Fibroblast of mammary gland (primary cell): ENCODE measurements at regions not wholly inside any gene's neighbourhood (a gene's known extent, or its start where the extent isn't known, plus 50 kb on each side); places are given as distances from the start of the nearest gene placed in this dataset.
"Not testable (repeated sequence)": the region's sequence is repeated elsewhere in the genome, so short reads cannot be mapped to it uniquely, and the experiment has no call there.

Source experiments
- DNase-seq: peaks from one replicate; pipeline ENCODE4 v3.0.0-alpha.2; 2010; ENCODE audit warnings: low read depth
- H3K4me3 ChIP-seq: 2 replicates; pipeline ENCODE4 v1.5.1; 2011; ENCODE audit warnings: low read depth, mild to moderate bottlenecking, low read length, moderate library complexity; ENCODE audit not compliant: control insufficient read depth
- CTCF ChIP-seq: conservative IDR thresholded peaks from 2 replicates; pipeline ENCODE4 v1.5.1; 2011; ENCODE audit warnings: low read depth, low read length, inconsistent platforms; ENCODE audit not compliant: control insufficient read depth, insufficient read depth

- no peak for TF ChIP-seq CTCF
- H3K4me3 ChIP-seq, result no peak overlapping the region
- DNase-seq, result no peak
Observed at GRCh38 chr19:20397292-20397691, 168.3 kb downstream of the ZNF737 start.

GRCh38 chr19:20388706-20389225 lies 176.8 kb downstream of the ZNF737 start:
- H3K4me3 ChIP-seq, result no peak overlapping the region

DNA sequence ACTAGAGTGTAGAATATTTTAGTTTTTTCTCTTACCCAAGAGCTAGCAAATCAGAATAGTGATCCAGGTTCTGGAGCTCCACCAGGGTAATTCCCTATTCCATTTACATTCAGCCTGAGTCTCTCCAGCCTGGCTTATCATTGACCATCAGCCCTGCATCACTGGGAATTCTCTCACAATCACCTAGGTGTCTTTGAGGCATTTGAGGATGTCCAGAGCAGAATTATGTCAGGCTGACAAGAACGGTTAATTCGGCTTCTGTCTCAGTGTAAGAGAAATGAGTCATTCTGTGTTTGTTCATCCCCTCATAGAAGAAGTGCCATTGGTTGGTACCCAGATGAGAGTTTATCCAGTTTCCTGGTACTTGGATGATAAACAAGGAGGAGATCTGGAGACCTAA lies 180.5 kb downstream of the ZNF737 start:
- no peak for TF ChIP-seq CTCF
- H3K4me3 ChIP-seq, result no peak overlapping the region
- no peak for DNase-seq

More at GRCh38 chr19:20388706-20389225, 176.8 kb downstream of the ZNF737 start:
- TF ChIP-seq CTCF, result no peak
- no peak for DNase-seq

GRCh38 chr19:20371911-20372310 lies 193.7 kb downstream of the ZNF737 start:
- DNase-seq, result no peak
- no peak for TF ChIP-seq CTCF
- H3K4me3 ChIP-seq, result no peak overlapping the region

DNA sequence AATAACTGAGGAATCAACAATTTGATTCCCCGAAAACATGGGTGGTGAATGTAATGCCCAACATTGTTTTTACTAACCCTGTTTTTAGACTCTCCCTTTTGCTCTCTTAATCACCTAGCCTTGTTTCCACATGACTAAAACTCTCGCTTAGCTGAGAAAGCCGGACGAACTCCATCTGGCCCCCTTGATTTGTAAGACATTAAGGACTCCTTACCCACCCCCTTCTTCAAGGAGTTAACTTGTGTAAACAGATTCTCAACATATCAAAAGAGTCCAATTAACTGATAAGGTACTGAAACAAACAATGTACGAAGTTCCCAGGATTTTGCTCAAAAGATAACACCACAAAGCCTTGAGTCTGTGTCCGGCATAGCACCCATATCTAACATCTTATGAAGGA lies 194.3 kb downstream of the ZNF737 start:
- H3K4me3 ChIP-seq, DNase-seq: not testable (repeated sequence)

- no peak overlapping the region for H3K4me3 ChIP-seq
- no peak for DNase-seq
- TF ChIP-seq CTCF, result no peak
Observed at GRCh38 chr19:20367811-20368294, 197.7 kb downstream of the ZNF737 start.

GRCh38 chr19:20365146-20365545 lies 198.1 kb downstream of the ZNF486 start:
- H3K4me3 ChIP-seq, result no peak overlapping the region
- no peak for TF ChIP-seq CTCF

More at GRCh38 chr19:20365146-20365545, 198.1 kb downstream of the ZNF486 start:
- no peak for DNase-seq
